Spleen (tissue), 11 donors: ENCODE measurements at regions not wholly inside any gene's neighbourhood (a gene's known extent, or its start where the extent isn't known, plus 50 kb on each side); places are given as distances from the start of the nearest gene placed in this dataset.

Experiments used
- DNase-seq: peaks from one replicate; pipeline ENCODE4 v3.0.0-alpha.2; 2020
- H3K27ac ChIP-seq, 8 donors: fragments of 200-600 bp; sonication (generic) in 7 of 8; 1 replicate in 4 of 8; 2 replicates in 4 of 8; pipeline versions ENCODE4 v1.5.0 to v1.8.0; 2016 to 2021; ENCODE audit warnings: inconsistent platforms in 4 of 8, mild to moderate bottlenecking in 4 of 8, moderate library complexity in 1 of 8
- H3K27me3 ChIP-seq, 7 donors: fragments of 200-600 bp; sonication (generic) in 6 of 7; replicated peaks in 1 of 7; 1 replicate in 4 of 7; 2 replicates in 3 of 7; pipeline versions ENCODE4 v1.5.0 to v1.8.0; 2016 to 2021; ENCODE audit warnings: inconsistent platforms in 3 of 7, mild to moderate bottlenecking in 1 of 7
- H3K36me3 ChIP-seq, 6 donors: fragments of 200-600 bp; sonication (generic) in 5 of 6; 1 replicate in 4 of 6; 2 replicates in 2 of 6; pipeline versions ENCODE4 v1.5.0 to v1.8.0; 2016 to 2021; ENCODE audit warnings: inconsistent platforms in 2 of 6
- H3K4me1 ChIP-seq, 6 donors: fragments of 200-600 bp; sonication (generic) in 5 of 6; 1 replicate in 3 of 6; 2 replicates in 3 of 6; pipeline versions ENCODE4 v1.5.0 to v1.8.0; 2016 to 2021; ENCODE audit warnings: inconsistent platforms in 3 of 6
- H3K4me3 ChIP-seq, 8 donors: fragments of 200-600 bp; sonication (generic) in 7 of 8; 1 replicate in 4 of 8; 2 replicates in 4 of 8; pipeline versions ENCODE4 v1.5.0 to v1.8.0; 2016 to 2021; ENCODE audit warnings: inconsistent platforms in 4 of 8, mild to moderate bottlenecking in 4 of 8, moderate library complexity in 2 of 8
- H3K9me3 ChIP-seq, 8 donors: fragments of 200-600 bp; sonication (generic) in 7 of 8; 1 replicate in 4 of 8; 2 replicates in 4 of 8; pipeline versions ENCODE4 v1.5.0 to v1.8.0; 2016 to 2021; ENCODE audit warnings: inconsistent platforms in 4 of 8
- CTCF ChIP-seq, 11 experiments: fragments of 200-600 bp in 7 of 11; fragments of 450-650 bp in 4 of 11; sonication (generic) in 4 of 11; IDR thresholded peaks in 8 of 11; conservative IDR thresholded peaks in 3 of 11; 1 replicate in 7 of 11; 2 replicates in 4 of 11; pipeline versions ENCODE4 v1.4.0 to v1.8.0; 2016 to 2021; ENCODE audit warnings: antibody characterized with exemption in 11 of 11, inconsistent platforms in 4 of 11, mild to moderate bottlenecking in 1 of 11
- POLR2A ChIP-seq, 3 donors: fragments of 450-650 bp; IDR thresholded peaks; one replicate each; pipeline ENCODE4 v1.5.1; 2017; ENCODE audit warnings: antibody characterized with exemption in 3 of 3, mild to moderate bottlenecking in 1 of 3
- POLR2AphosphoS5 ChIP-seq, 3 donors: sonication (generic); formaldehyde crosslinking; IDR thresholded peaks; one replicate each; pipeline ENCODE4 v1.5.1; 2017; ENCODE audit warnings: antibody characterized with exemption in 3 of 3
- WGBS, 5 donors: extraction: QIAGEN DNeasy Blood & Tissue Kit in 3 of 5; methylation state at CpG; one replicate each; pipeline versions ENCODE4 v1.1.5 to v1.1.7; 2013 to 2018; 5-methylcytosine and 5-hydroxymethylcytosine counted together
- intact Hi-C: fragments of 100-400 bp; cut with DNase I; formaldehyde crosslinking; loops from one replicate; pipeline ENCODE4 v1.15.0; 2023; ENCODE audit warnings: low total_unique reads
- donor health status: healthy with polysubstance abuse.
- donor health status: DM: no; HTN: no; CAD: no; lungs with moderate emphysema.
- donor health status: DM: no; HTN: no; CAD: no.
- donor health status: Bipolar disorder and iron deficiency.
- donor health status: healthy.
- donor health status: DM: no; HTN: no; CAD: no.
- donor health status: DM: yes; HTN: yes; CAD: no.

GRCh38 chr12:111154147-111154834, 214.6 kb downstream of the PHETA1 start:
- Histone ChIP-seq H3K27ac (no peak overlapping the region), H3K4me1 (peaks cover 0 to 9% (median 3%) of the 10 kb centered on the region in 6 donors), H3K4me3 (no peak overlapping the region), H3K36me3 (no peaks in the 10 kb centered on the region), H3K9me3 (no peaks in the 10 kb centered on the region), H3K27me3 (peaks cover 0 to 72% (median 0%) of the 10 kb centered on the region in 7 donors)
- 57 to 76% (median 58%) methylated on average over 19 of the region's 19 CpGs for WGBS, 5 donors
- DNase-seq, result peak; percentile 27
- TF ChIP-seq CTCF (IDR thresholded peaks at IDR 0.05 in 8 of 11, conservative IDR thresholded peaks at IDR 0.05 in 3 of 11), result no peak
- no peak for TF ChIP-seq POLR2AphosphoS5 (IDR thresholded peaks at IDR 0.05)
- no peak for TF ChIP-seq POLR2A (IDR thresholded peaks at IDR 0.05)
- intact Hi-C loops, result no loop called here

- no peak overlapping the region for H3K4me3 ChIP-seq
- TF ChIP-seq POLR2AphosphoS5 (IDR thresholded peaks at IDR 0.05), result no peak
- no peak for TF ChIP-seq CTCF (IDR thresholded peaks at IDR 0.05 in 8 of 11, conservative IDR thresholded peaks at IDR 0.05 in 3 of 11)
- TF ChIP-seq POLR2A (IDR thresholded peaks at IDR 0.05), result no peak
- 91 to 96% (median 95%) methylated on average over 10 of the region's 10 CpGs for WGBS, 5 donors
- intact Hi-C loops, result no loop called here
- no peaks in the 10 kb centered on the region for H3K36me3 ChIP-seq
- peaks cover 0 to 6% (median 0%) of the 10 kb centered on the region in 8 donors for H3K9me3 ChIP-seq
- peaks cover 0 to 9% (median 3%) of the 10 kb centered on the region in 6 donors for H3K4me1 ChIP-seq
- DNase-seq, result peak; percentile 56
- H3K27ac ChIP-seq, result no peak overlapping the region
- peaks cover 0 to 80% (median 2%) of the 10 kb centered on the region in 7 donors for H3K27me3 ChIP-seq
Measured at GRCh38 chr12:111152561-111152960, 216.3 kb downstream of the PHETA1 start.

DNA sequence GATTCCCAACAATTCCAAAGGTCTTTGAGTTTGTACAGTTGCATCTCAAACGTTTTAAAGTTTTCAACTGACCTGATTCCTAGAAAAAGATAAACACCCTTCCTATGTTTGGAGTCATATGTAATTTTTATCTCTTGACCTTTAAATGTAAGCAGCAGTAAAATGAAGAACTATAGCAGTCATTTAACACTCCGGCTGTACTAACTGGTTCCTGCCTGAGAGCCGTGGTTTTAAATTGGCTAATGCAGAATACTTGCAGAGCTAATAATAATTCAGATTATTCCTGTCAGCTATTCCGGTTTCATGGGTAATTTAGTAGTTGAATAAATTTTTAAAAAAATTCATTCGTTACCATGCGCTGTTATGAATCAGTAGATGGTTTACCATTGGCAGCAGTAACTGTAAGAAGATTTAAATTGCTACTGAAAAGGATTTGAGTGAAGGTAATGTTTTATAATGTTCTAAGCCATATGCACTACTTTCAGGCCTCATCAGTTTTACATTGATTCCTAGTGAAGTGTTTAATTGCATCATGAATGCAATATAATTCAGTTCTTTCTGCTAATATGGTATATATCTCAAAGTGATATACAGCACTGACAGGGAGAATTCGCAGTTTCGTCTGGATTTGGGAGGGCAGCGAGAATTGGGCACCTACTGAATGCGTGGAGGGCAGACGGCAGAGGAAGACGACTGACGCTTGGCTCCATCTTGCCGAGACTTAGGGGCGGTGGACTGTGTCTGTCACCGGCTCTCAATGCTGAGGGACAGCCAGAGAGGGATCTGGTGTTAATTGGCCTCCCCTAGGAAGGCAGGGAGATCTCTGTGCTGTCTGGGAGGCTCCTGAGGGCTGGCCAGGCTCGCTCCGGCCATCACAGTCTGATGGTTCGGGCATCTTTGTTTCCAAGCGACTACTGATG, 217.7 kb downstream of the PHETA1 start:
- H3K36me3 ChIP-seq, result no peaks in the 10 kb centered on the region
- H3K27ac ChIP-seq, result no peak overlapping the region
- H3K4me3 ChIP-seq, result no peak overlapping the region
- peaks cover 0 to 9% (median 3%) of the 10 kb centered on the region in 6 donors for H3K4me1 ChIP-seq
- H3K27me3 ChIP-seq, result peaks cover 0 to 79% (median 4%) of the 10 kb centered on the region in 7 donors
- 74 to 81% (median 76%) methylated on average over 20 of the region's 20 CpGs for WGBS, 5 donors
- intact Hi-C loops, result no loop called here
- TF ChIP-seq POLR2AphosphoS5 (IDR thresholded peaks at IDR 0.05) (no peak), CTCF (IDR thresholded peaks at IDR 0.05 in 8 of 11, conservative IDR thresholded peaks at IDR 0.05 in 3 of 11) (no peak), POLR2A (IDR thresholded peaks at IDR 0.05) (no peak)
- peaks cover 0 to 6% (median 0%) of the 10 kb centered on the region in 8 donors for H3K9me3 ChIP-seq
- DNase-seq, result peak; percentile 18

- H3K27me3 ChIP-seq, result peaks cover 0 to 78% (median 4%) of the 10 kb centered on the region in 7 donors
- H3K27ac ChIP-seq, result no peak overlapping the region
- 5 to 12% (median 9%) methylated on average over 7 of the region's 7 CpGs for WGBS, 5 donors
- H3K9me3 ChIP-seq, result peaks cover 0 to 6% (median 0%) of the 10 kb centered on the region in 8 donors
- intact Hi-C loops, result no loop called here
- no peaks in the 10 kb centered on the region for H3K36me3 ChIP-seq
- peak; percentile 22 for DNase-seq
- peaks cover 0 to 9% (median 3%) of the 10 kb centered on the region in 6 donors for H3K4me1 ChIP-seq
- TF ChIP-seq CTCF (IDR thresholded peaks at IDR 0.05 in 8 of 11, conservative IDR thresholded peaks at IDR 0.05 in 3 of 11) (no peak), POLR2A (IDR thresholded peaks at IDR 0.05) (no peak), POLR2AphosphoS5 (IDR thresholded peaks at IDR 0.05) (no peak)
- no peak overlapping the region for H3K4me3 ChIP-seq
Measured at GRCh38 chr12:111150360-111150759, 218.5 kb downstream of the PHETA1 start.
